ENCODE measurements at regions not wholly inside any gene's neighbourhood (a gene's known extent, or its start where the extent isn't known, plus 50 kb on each side); places are given as distances from the start of the nearest gene placed in this dataset.
"Not testable (repeated sequence)": the region's sequence is repeated elsewhere in the genome, so short reads cannot be mapped to it uniquely, and the experiment has no call there.

DNA sequence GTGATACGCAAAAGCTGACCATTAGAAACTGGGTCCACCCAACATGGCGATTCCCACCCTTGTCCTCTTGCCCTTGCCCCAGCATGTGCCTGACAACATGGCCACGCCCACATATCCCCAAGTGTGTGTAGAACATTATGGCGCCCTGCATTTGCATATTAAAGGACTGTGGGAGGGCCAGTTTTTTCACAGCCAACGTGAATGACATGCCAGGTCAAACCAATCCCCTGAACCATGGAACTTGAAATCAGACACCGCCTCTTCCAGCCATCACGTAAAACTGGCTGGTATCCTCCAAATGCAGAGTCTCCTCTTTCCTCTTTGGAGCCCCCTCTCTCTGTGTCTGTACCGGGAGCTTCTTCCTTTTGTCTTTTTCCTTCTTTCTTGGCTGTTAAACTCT lies 156.7 kb upstream of the EPHA6 start:
- H3K36me3 Mint-ChIP-seq (ENCODE audit: low read depth): no peaks in the 10 kb centered on the region
- H3K27me3 Mint-ChIP-seq: no peaks in the 10 kb centered on the region
- no peak overlapping the region for H3K4me3 Mint-ChIP-seq
- H3K27ac Mint-ChIP-seq: no peak overlapping the region
- no peaks in the 10 kb centered on the region for H3K4me1 Mint-ChIP-seq
- no peak for ATAC-seq (replicated peaks)
- H3K9me3 Mint-ChIP-seq: peaks cover 13% of the 10 kb centered on the region

- H3K4me3 Mint-ChIP-seq; H3K27ac Mint-ChIP-seq; ATAC-seq (replicated peaks); H3K36me3 Mint-ChIP-seq (ENCODE audit: low read depth); H3K27me3 Mint-ChIP-seq; H3K4me1 Mint-ChIP-seq: not testable (repeated sequence)
- peaks cover 10% of the 10 kb centered on the region for H3K9me3 Mint-ChIP-seq
Observed at GRCh38 chr3:96671861-96672595, 142.4 kb upstream of the EPHA6 start.

DNA sequence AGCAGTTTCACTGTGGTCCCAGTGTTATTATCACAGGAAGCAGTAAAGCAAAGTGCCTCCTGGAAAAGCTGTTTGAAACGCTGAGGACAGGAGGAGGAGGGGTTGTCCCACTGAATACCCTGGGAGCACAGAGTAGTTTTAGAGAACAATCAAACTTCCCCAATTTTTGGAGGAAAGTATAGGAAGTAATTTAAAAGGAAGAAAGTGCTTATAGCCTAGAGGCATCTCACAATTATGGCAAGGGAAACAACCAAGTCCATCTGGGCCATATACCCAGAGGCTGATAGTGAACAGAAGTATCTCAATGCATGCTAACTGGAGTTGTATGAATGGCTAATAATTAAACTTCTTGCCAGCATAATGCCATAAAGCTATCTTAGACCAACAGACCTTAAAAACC lies 137.2 kb upstream of the EPHA6 start:
- Mint-ChIP-seq H3K9me3 (peaks cover 9% of the 10 kb centered on the region), H3K4me3 (no peak overlapping the region), H3K27ac (no peak overlapping the region), H3K27me3 (no peaks in the 10 kb centered on the region), H3K36me3 (ENCODE audit: low read depth) (no peaks in the 10 kb centered on the region), H3K4me1 (no peaks in the 10 kb centered on the region)
- ATAC-seq (replicated peaks): no peak

GRCh38 chr3:96678325-96678724 lies 136.1 kb upstream of the EPHA6 start:
- no peak overlapping the region for H3K4me3 Mint-ChIP-seq
- H3K27ac Mint-ChIP-seq: no peak overlapping the region
- ATAC-seq (replicated peaks): no peak

DNA sequence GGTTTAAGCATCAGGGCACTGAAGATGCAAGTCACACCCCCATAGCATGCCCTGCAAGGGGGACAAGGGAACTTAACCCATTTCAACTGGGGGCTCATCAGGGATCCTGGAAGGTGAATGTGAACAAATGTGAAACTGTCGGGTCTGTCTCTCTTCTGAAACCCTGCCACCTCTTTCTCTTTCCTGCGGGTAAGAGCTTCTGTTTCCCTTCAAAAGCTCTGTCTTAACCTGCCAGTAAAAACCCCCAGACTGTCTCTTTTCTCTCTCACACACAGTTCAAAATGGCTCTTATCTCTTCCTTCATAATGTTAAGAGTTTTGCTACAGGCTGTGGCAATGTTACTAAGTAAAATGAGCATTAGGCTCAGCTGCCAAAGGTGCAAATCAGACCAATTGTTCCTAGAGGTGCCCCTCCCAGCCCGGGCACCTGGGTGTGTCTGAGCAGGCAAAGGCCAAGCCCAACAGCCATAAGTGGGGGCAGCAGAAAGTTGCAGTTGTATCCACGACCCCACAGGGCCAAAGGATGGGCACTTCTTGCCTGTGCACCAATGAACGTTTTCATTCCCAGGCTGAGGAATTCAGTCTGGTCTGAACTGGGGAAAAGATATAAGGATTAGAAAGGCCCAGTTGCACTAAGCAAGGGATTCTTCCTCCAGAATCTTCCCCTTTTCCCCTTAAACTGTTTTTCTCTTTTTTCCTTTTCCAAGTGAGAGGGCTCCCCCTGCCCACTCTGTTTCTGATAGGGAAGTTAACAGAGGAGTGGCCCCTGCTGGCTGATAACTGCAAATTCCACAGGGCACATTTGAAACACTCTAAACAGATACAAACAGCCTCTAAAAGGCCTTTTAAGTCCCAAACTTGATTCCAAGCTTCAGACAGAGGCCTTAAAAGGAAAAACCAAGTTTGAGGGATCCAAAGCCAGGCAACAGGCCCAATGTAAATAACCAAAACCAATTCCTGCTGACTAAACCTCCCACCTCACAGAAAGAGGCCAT lies 113.8 kb upstream of the EPHA6 start:
- Mint-ChIP-seq H3K4me1 (no peaks in the 10 kb centered on the region), H3K9me3 (peaks cover 31% of the 10 kb centered on the region), H3K27ac (no peak overlapping the region), H3K4me3 (no peak overlapping the region), H3K36me3 (ENCODE audit: low read depth) (no peaks in the 10 kb centered on the region), H3K27me3 (no peaks in the 10 kb centered on the region)
- no peak for ATAC-seq (replicated peaks)

More at GRCh38 chr3:96678325-96678724, 136.1 kb upstream of the EPHA6 start:
- H3K36me3 Mint-ChIP-seq (ENCODE audit: low read depth): no peaks in the 10 kb centered on the region
- no peaks in the 10 kb centered on the region for H3K27me3 Mint-ChIP-seq
- peaks cover 11% of the 10 kb centered on the region for H3K9me3 Mint-ChIP-seq
- no peaks in the 10 kb centered on the region for H3K4me1 Mint-ChIP-seq

DNA sequence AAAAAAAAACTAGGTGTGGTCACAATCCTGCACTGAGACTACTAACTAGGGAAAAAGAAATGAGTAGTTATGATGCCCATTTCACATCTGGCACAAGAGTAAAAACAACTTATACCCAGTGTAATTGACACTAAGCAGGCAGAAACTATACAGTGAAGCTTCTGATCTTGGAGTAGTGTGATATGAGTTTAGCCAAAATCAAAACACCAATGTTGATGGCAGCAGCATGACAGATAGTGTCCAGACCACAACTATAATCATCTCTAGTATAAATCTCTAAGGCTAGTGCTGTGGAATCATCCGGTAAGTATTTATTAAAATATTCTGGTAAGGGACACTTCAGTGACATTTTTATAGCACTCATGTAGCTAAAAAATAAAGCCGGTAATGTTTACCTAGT lies 108.5 kb upstream of the EPHA6 start:
- no peak for ATAC-seq (replicated peaks)
- H3K4me1 Mint-ChIP-seq: no peaks in the 10 kb centered on the region
- peaks cover 10% of the 10 kb centered on the region for H3K9me3 Mint-ChIP-seq
- H3K27me3 Mint-ChIP-seq: no peaks in the 10 kb centered on the region
- no peaks in the 10 kb centered on the region for H3K36me3 Mint-ChIP-seq (ENCODE audit: low read depth)
- no peak overlapping the region for H3K4me3 Mint-ChIP-seq
- H3K27ac Mint-ChIP-seq: no peak overlapping the region

DNA sequence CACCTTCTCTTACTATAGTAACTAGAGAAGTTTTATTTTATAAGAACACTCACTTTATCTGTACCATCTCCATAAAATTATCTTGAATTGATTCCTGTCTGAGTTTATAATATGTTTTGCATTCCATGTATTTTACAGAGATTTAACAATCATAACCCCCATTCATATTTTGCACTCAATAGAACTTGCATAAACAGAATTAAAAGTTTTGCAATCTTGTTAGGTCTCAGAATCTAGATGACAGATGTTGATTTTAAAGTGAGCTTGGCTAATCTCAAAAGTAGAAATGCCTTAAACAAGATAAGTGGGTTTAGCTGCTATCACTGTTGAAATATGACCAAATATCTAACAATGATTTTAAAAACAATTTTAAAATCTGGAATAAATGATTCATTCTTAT lies 107.9 kb upstream of the EPHA6 start:
- H3K36me3 Mint-ChIP-seq (ENCODE audit: low read depth): no peaks in the 10 kb centered on the region
- H3K4me3 Mint-ChIP-seq: no peak overlapping the region
- H3K4me1 Mint-ChIP-seq: no peaks in the 10 kb centered on the region
- ATAC-seq (replicated peaks): no peak
- H3K27ac Mint-ChIP-seq: no peak overlapping the region
- H3K9me3 Mint-ChIP-seq: peaks cover 10% of the 10 kb centered on the region
- H3K27me3 Mint-ChIP-seq: no peaks in the 10 kb centered on the region

- Mint-ChIP-seq H3K27ac (no peak overlapping the region), H3K4me3 (no peak overlapping the region), H3K27me3 (no peaks in the 10 kb centered on the region), H3K36me3 (ENCODE audit: low read depth) (no peaks in the 10 kb centered on the region), H3K9me3 (peaks cover 4% of the 10 kb centered on the region), H3K4me1 (no peaks in the 10 kb centered on the region)
- no peak for ATAC-seq (replicated peaks)
Observed at GRCh38 chr3:96711816-96712215, 102.6 kb upstream of the EPHA6 start.

DNA sequence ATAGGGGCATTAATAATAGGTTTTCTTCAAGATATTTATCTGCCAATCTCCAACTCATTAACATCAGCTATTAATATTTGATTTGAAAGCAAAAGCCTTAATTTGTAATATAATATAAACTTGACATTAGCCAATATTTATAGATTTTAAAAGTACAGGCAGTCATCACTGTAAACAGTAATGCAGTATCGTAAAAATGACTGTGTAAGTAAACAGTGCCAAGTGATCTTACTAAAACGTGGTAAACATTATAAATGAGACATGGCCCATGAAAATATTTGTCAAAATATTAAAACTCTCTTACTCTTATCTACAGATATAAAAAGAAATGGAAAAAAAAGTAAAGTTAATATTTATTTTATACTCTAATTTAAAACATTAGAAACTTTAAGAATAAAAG lies 101.6 kb upstream of the EPHA6 start:
- Mint-ChIP-seq H3K9me3 (peaks cover 4% of the 10 kb centered on the region), H3K27ac (no peak overlapping the region), H3K4me1 (no peaks in the 10 kb centered on the region), H3K4me3 (no peak overlapping the region), H3K36me3 (ENCODE audit: low read depth) (no peaks in the 10 kb centered on the region), H3K27me3 (no peaks in the 10 kb centered on the region)
- no peak for ATAC-seq (replicated peaks)

- no peaks in the 10 kb centered on the region for H3K4me1 Mint-ChIP-seq
- no peak overlapping the region for H3K27ac Mint-ChIP-seq
- H3K27me3 Mint-ChIP-seq: no peaks in the 10 kb centered on the region
- ATAC-seq (replicated peaks): no peak
- no peaks in the 10 kb centered on the region for H3K36me3 Mint-ChIP-seq (ENCODE audit: low read depth)
- no peak overlapping the region for H3K4me3 Mint-ChIP-seq
- H3K9me3 Mint-ChIP-seq: peaks cover 1% of the 10 kb centered on the region
Observed at GRCh38 chr3:96719921-96720320, 94.5 kb upstream of the EPHA6 start.

- Mint-ChIP-seq H3K9me3 (peaks cover 1% of the 10 kb centered on the region), H3K4me1 (no peaks in the 10 kb centered on the region), H3K4me3 (no peak overlapping the region), H3K27me3 (no peaks in the 10 kb centered on the region), H3K27ac (no peak overlapping the region), H3K36me3 (ENCODE audit: low read depth) (no peaks in the 10 kb centered on the region)
- no peak for ATAC-seq (replicated peaks)
Observed at GRCh38 chr3:96731031-96731430, 83.4 kb upstream of the EPHA6 start.

- H3K36me3 Mint-ChIP-seq (ENCODE audit: low read depth): no peaks in the 10 kb centered on the region
- no peaks in the 10 kb centered on the region for H3K4me1 Mint-ChIP-seq
- peaks cover 3% of the 10 kb centered on the region for H3K9me3 Mint-ChIP-seq
- no peak overlapping the region for H3K4me3 Mint-ChIP-seq
- H3K27ac Mint-ChIP-seq: no peak overlapping the region
- H3K27me3 Mint-ChIP-seq: no peaks in the 10 kb centered on the region
- ATAC-seq (replicated peaks): no peak
Observed at GRCh38 chr3:96734273-96735009, 80.0 kb upstream of the EPHA6 start.

- Mint-ChIP-seq H3K4me1 (no peaks in the 10 kb centered on the region), H3K4me3 (no peak overlapping the region), H3K9me3 (peaks cover 7% of the 10 kb centered on the region), H3K36me3 (ENCODE audit: low read depth) (no peaks in the 10 kb centered on the region), H3K27me3 (no peaks in the 10 kb centered on the region), H3K27ac (no peak overlapping the region)
- ATAC-seq (replicated peaks): no peak
Observed at GRCh38 chr3:96748139-96748538, 66.3 kb upstream of the EPHA6 start.

DNA sequence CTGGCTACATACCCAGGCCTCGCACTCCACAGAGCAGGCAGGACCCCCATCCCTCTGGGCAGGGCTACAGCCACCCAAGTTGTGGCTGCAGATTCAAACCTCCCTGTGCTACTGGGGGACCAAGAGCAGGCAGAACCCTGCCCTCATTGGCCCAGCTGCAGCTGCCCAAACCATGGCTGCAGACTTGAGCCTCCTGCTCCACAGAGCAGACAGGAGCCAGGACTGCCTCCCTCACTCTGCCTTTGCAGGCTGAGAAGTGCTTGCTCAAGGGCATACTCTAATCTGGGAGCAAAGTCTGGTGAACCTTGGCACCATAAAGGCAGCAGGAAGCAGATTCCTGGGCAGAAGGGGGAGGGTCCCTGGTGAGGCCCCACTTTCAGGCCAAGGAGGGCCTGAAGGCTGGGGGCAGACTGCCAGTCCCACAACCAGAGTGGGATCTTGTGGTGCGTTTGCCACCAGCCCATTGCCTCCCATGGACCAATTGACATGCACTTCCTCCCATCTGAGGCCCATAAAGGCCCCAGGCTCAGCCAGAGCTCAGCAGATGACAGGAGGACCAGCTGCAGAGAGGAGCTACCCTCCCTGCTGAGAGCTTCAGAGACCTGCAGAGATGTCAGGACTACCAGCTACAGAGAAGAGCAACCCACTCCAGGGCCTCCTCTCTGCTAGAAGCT lies 64.2 kb upstream of the EPHA6 start:
- Mint-ChIP-seq H3K4me1 (no peaks in the 10 kb centered on the region), H3K36me3 (ENCODE audit: low read depth) (no peaks in the 10 kb centered on the region), H3K27ac (no peak overlapping the region), H3K4me3 (no peak overlapping the region), H3K9me3 (peaks cover 9% of the 10 kb centered on the region), H3K27me3 (no peaks in the 10 kb centered on the region)
- ATAC-seq (replicated peaks): no peak

All from activated T-helper 17 cell treated with anti-CD3 and anti-CD28 coated beads, Interleukin-2, amount 50 U/mL, for 72 hours (primary cell).